DND-41 (cell line): ENCODE measurements at regions not wholly inside any gene's neighbourhood (a gene's known extent, or its start where the extent isn't known, plus 50 kb on each side); places are given as distances from the start of the nearest gene placed in this dataset.

Experiments
- ATAC-seq: fragments of 200-7000 bp; cut with Tn5 transposase; 3 replicates; pipeline ENCODE4 v1.9.1; 2021; ENCODE audit warnings: low read depth; ENCODE audit not compliant: insufficient read depth
- DNase-seq: peaks from one replicate; pipeline ENCODE4 v3.0.0-alpha.2; 2020
- H2AFZ ChIP-seq: 2 replicates; pipeline ENCODE4 v1.6.0; 2012; ENCODE audit warnings: low read depth, low read length
- H3K27ac ChIP-seq: 2 replicates; pipeline ENCODE4 v1.5.1; 2012; ENCODE audit warnings: low read length, inconsistent platforms
- H3K27me3 ChIP-seq: fragments of 200-600 bp; sonication (generic); 2 replicates; pipeline ENCODE4 v1.6.0; 2012; ENCODE audit warnings: low read length, mild to moderate bottlenecking, inconsistent platforms; ENCODE audit not compliant: insufficient read depth, poor library complexity
- H3K36me3 ChIP-seq: 2 replicates; pipeline ENCODE4 v1.5.1; 2012; ENCODE audit warnings: low read length, inconsistent platforms; ENCODE audit not compliant: insufficient read depth
- H3K4me1 ChIP-seq: 2 replicates; pipeline ENCODE4 v1.5.1; 2012; ENCODE audit warnings: mild to moderate bottlenecking, low read length; ENCODE audit not compliant: insufficient read depth
- H3K4me2 ChIP-seq: 2 replicates; pipeline ENCODE4 v1.6.0; 2012; ENCODE audit warnings: mild to moderate bottlenecking, moderate library complexity, low read length, inconsistent platforms; ENCODE audit not compliant: insufficient read depth
- H3K4me3 ChIP-seq, 2 experiments: fragments of 200-600 bp in 1 of 2; shearing (Covaris generic) in 1 of 2; 2 replicates each; pipeline ENCODE4 v1.5.1; 2012 to 2016; ENCODE audit warnings: inconsistent platforms in 2 of 2, low read length in 2 of 2, mild to moderate bottlenecking in 2 of 2, low read depth in 1 of 2, moderate library complexity in 1 of 2
- H3K79me2 ChIP-seq: 2 replicates; pipeline ENCODE4 v1.6.0; 2012; ENCODE audit warnings: low read length, inconsistent platforms; ENCODE audit not compliant: insufficient read depth
- H3K9ac ChIP-seq: 2 replicates; pipeline ENCODE4 v1.6.0; 2012; ENCODE audit warnings: low read depth, mild to moderate bottlenecking, inconsistent platforms, low read length, moderate library complexity
- H3K9me3 ChIP-seq: 2 replicates; pipeline ENCODE4 v1.5.1; 2012; ENCODE audit warnings: low read length, moderate library complexity, mild to moderate bottlenecking, inconsistent platforms; ENCODE audit not compliant: insufficient read depth, severe bottlenecking
- H4K20me1 ChIP-seq: 2 replicates; pipeline ENCODE4 v1.6.0; 2012; ENCODE audit warnings: low read length; ENCODE audit not compliant: insufficient read depth
- EZH2 ChIP-seq: IDR thresholded peaks from 3 replicates; pipeline ENCODE4 v1.6.1; 2012; ENCODE audit warnings: borderline replicate concordance, low read depth, mild to moderate bottlenecking, moderate library complexity, low read length, inconsistent platforms; ENCODE audit not compliant: severe bottlenecking
- TF ChIP-seq, protein P1 (sequence below): IDR thresholded peaks from 2 replicates; pipeline ENCODE4 v1.5.1; 2012; ENCODE audit warnings: borderline replicate concordance, low read length, moderate library complexity, mild to moderate bottlenecking; ENCODE audit not compliant: poor library complexity, severe bottlenecking; ENCODE audit errors: extremely low read depth

DNA sequence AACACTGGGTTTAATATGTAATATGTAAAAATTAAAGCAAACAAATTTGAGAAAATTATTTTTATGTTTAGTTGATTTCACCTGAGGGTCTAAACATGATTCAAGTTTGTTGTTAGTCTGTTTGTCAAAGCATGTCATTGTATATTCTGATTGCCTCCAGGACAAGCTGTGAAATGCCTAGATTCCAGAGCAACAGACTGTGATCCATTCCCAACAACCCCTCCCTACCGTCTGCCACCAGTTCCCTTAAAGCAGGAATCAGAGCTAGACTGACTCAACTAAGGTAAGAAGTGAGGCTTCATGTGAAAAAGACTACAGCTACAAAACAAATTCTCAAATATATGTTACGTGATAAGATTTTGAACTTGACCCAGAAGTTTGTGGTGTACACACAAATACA lies 304.2 kb downstream of the RAB38 start:
- Histone ChIP-seq H3K27me3 (no peaks in the 10 kb centered on the region), H3K4me2 (no peak overlapping the region), H3K4me1 (no peaks in the 10 kb centered on the region), H3K9me3 (no peaks in the 10 kb centered on the region), H3K79me2 (no peaks in the 10 kb centered on the region), H3K4me3 (no peak overlapping the region), H3K9ac (no peak overlapping the region), H4K20me1 (no peaks in the 10 kb centered on the region), H3K36me3 (no peaks in the 10 kb centered on the region), H3K27ac (no peak overlapping the region), H2AFZ (no peak overlapping the region)
- no peak for ATAC-seq
- DNase-seq = no peak
- TF ChIP-seq, protein P1, sequence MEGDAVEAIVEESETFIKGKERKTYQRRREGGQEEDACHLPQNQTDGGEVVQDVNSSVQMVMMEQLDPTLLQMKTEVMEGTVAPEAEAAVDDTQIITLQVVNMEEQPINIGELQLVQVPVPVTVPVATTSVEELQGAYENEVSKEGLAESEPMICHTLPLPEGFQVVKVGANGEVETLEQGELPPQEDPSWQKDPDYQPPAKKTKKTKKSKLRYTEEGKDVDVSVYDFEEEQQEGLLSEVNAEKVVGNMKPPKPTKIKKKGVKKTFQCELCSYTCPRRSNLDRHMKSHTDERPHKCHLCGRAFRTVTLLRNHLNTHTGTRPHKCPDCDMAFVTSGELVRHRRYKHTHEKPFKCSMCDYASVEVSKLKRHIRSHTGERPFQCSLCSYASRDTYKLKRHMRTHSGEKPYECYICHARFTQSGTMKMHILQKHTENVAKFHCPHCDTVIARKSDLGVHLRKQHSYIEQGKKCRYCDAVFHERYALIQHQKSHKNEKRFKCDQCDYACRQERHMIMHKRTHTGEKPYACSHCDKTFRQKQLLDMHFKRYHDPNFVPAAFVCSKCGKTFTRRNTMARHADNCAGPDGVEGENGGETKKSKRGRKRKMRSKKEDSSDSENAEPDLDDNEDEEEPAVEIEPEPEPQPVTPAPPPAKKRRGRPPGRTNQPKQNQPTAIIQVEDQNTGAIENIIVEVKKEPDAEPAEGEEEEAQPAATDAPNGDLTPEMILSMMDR = no peak
- TF ChIP-seq EZH2 = no peak

DNA sequence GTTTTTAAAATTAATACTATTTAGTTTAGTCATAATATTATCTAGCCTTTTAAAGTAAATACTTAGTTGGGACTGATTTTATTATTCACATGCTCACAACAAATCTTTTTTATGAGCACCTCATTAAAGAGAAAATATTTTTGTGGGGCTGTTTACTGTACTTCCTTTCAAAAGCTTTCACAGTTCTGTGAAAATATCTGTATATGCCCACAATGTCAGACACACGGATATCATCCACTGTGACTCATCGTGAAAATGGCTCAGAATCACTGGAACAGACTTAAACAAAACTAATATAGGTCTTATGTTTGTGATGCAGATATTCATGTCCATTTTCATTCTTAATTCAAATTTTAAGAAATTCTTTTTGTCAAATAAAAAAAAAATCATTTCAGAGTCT lies 305.2 kb downstream of the RAB38 start:
- no peak overlapping the region for H2AFZ ChIP-seq
- DNase-seq = no peak
- ATAC-seq = no peak
- H3K9me3 ChIP-seq = no peaks in the 10 kb centered on the region
- no peak overlapping the region for H3K4me2 ChIP-seq
- no peak overlapping the region for H3K9ac ChIP-seq
- H3K27me3 ChIP-seq = no peaks in the 10 kb centered on the region
- H3K27ac ChIP-seq = no peak overlapping the region
- H3K79me2 ChIP-seq = no peaks in the 10 kb centered on the region
- no peaks in the 10 kb centered on the region for H3K4me1 ChIP-seq
- TF ChIP-seq, protein P1 = no peak
- TF ChIP-seq EZH2 = no peak
- H3K4me3 ChIP-seq = no peak overlapping the region
- H4K20me1 ChIP-seq = no peaks in the 10 kb centered on the region
- H3K36me3 ChIP-seq = no peaks in the 10 kb centered on the region

DNA sequence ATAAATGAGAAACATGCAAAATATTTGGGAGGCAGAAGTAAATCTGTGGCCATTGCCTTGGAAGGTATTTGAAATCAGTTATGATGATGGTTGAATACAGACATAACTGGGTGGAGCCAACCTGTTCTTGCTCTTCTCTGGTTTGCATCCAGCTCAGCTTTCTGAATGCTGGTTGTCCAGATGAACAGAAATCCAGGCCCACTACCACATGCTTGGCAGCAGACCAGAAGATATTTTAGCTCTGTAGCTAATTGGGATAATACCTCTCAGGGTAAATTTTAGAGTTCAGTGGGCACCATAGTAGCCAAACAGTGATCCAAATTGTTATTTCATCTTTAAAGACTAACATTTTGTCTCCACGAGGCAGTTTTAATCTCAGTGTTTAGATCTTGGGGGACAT lies 308.3 kb downstream of the RAB38 start:
- H3K9me3 ChIP-seq = no peaks in the 10 kb centered on the region
- no peak overlapping the region for H3K4me2 ChIP-seq
- ATAC-seq = no peak
- no peaks in the 10 kb centered on the region for H3K36me3 ChIP-seq
- H4K20me1 ChIP-seq = no peaks in the 10 kb centered on the region
- no peak for TF ChIP-seq EZH2
- TF ChIP-seq, protein P1 = no peak
- H3K27me3 ChIP-seq = no peaks in the 10 kb centered on the region
- H3K4me3 ChIP-seq = no peak overlapping the region
- H3K9ac ChIP-seq = no peak overlapping the region
- H3K4me1 ChIP-seq = no peaks in the 10 kb centered on the region
- no peak for DNase-seq
- H3K79me2 ChIP-seq = no peaks in the 10 kb centered on the region
- H2AFZ ChIP-seq = no peak overlapping the region
- no peak overlapping the region for H3K27ac ChIP-seq

DNA sequence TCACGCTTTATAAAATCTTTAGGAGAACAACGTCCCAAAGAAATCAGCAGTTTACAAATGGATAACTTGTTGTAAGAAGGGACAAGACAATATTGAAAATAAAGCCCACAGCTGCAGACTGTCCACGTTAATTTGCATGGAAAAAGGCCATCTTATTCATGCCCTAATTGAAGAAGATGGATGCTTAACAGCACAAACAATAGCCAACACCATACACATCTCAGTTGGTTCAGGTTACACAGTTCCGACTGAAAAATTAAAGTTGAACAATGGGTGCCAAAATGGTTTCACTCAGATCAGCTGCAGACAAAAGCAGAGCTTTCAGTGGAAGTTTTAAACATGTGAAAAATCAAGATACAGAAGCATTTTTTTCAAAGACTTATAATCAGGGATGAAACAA lies 314.2 kb downstream of the RAB38 start:
- no peaks in the 10 kb centered on the region for H3K4me1 ChIP-seq
- ATAC-seq = no peak
- H3K9ac ChIP-seq = no peak overlapping the region
- no peak overlapping the region for H3K4me2 ChIP-seq
- no peaks in the 10 kb centered on the region for H4K20me1 ChIP-seq
- TF ChIP-seq EZH2 = no peak
- TF ChIP-seq, protein P1 = no peak
- H3K4me3 ChIP-seq = no peak overlapping the region
- H3K36me3 ChIP-seq = no peaks in the 10 kb centered on the region
- H3K9me3 ChIP-seq = no peaks in the 10 kb centered on the region
- no peaks in the 10 kb centered on the region for H3K27me3 ChIP-seq
- H3K79me2 ChIP-seq = no peaks in the 10 kb centered on the region
- H3K27ac ChIP-seq = no peak overlapping the region
- DNase-seq = no peak
- H2AFZ ChIP-seq = no peak overlapping the region
